ENCODE measurements at regions not wholly inside any gene's neighbourhood (a gene's known extent, or its start where the extent isn't known, plus 50 kb on each side); places are given as distances from the start of the nearest gene placed in this dataset.

- TF ChIP-seq, protein P1, sequence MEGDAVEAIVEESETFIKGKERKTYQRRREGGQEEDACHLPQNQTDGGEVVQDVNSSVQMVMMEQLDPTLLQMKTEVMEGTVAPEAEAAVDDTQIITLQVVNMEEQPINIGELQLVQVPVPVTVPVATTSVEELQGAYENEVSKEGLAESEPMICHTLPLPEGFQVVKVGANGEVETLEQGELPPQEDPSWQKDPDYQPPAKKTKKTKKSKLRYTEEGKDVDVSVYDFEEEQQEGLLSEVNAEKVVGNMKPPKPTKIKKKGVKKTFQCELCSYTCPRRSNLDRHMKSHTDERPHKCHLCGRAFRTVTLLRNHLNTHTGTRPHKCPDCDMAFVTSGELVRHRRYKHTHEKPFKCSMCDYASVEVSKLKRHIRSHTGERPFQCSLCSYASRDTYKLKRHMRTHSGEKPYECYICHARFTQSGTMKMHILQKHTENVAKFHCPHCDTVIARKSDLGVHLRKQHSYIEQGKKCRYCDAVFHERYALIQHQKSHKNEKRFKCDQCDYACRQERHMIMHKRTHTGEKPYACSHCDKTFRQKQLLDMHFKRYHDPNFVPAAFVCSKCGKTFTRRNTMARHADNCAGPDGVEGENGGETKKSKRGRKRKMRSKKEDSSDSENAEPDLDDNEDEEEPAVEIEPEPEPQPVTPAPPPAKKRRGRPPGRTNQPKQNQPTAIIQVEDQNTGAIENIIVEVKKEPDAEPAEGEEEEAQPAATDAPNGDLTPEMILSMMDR (IDR thresholded peaks at IDR 0.05): no peak
- no peak for TF ChIP-seq POLR2A (IDR thresholded peaks at IDR 0.05)
These were observed 762.6 kb downstream of the USP25 start for GRCh38 chr21:16492356-16492755.

Data from prostate gland (tissue), 2 donors.